HFFc6 (cell line): ENCODE measurements at regions not wholly inside any gene's neighbourhood (a gene's known extent, or its start where the extent isn't known, plus 50 kb on each side); places are given as distances from the start of the nearest gene placed in this dataset.
A peak's percentile ranks its signal among the peaks of the same experiment; 100 is the strongest.

ENCODE experiments used
- DNase-seq: peaks from one replicate; pipeline ENCODE4 v3.0.0-alpha.2; 2018
- H3K27ac Mint-ChIP-seq: 2 replicates; pipeline ENCODE4 v1.8.0; 2020; ENCODE audit warnings: mild to moderate bottlenecking, mixed read lengths
- H3K27me3 Mint-ChIP-seq: 2 replicates; pipeline ENCODE4 v1.8.0; 2021; ENCODE audit warnings: mild to moderate bottlenecking, moderate library complexity, mixed read lengths; ENCODE audit not compliant: insufficient read depth
- H3K36me3 Mint-ChIP-seq: 2 replicates; pipeline ENCODE4 v1.8.0; 2021; ENCODE audit warnings: low read depth, mixed read lengths
- H3K4me1 Mint-ChIP-seq: 2 replicates; pipeline ENCODE4 v1.8.0; 2020; ENCODE audit warnings: low read depth, mixed read lengths
- H3K4me3 Mint-ChIP-seq: 2 replicates; pipeline ENCODE4 v1.8.0; 2020; ENCODE audit warnings: mild to moderate bottlenecking, moderate library complexity, mixed read lengths
- H3K9me3 Mint-ChIP-seq: 2 replicates; pipeline ENCODE4 v1.8.0; 2020; ENCODE audit warnings: mild to moderate bottlenecking, mixed read lengths
- TF ChIP-seq, protein P1 (sequence below): fragments of 200-600 bp; sonication (generic); IDR thresholded peaks from 2 replicates; pipeline ENCODE4 v1.5.0; 2021; ENCODE audit warnings: antibody characterized with exemption, mild to moderate bottlenecking

DNA sequence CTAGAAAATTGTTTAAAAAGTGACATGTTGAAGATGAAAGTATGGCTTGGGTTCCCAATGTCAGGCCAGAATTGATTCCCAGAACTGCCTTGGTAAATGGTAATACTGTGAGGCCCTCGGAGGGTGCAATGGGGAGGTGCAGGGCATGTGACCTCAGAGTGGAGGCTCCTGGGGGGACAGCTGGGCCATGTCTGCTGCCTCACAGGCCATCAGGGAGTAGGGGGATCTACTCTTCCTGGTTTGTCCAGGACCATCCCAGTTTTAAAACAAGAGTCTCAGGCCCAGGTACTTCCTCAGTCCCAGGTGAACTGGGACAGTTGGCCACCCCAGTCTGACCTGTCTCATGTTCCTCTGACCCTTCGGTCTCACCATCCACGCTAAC is 55.3 kb upstream of the SNX9 start:
- no peaks in the 10 kb centered on the region for H3K9me3 Mint-ChIP-seq
- no peaks in the 10 kb centered on the region for H3K36me3 Mint-ChIP-seq
- no peak overlapping the region for H3K27ac Mint-ChIP-seq
- no peak overlapping the region for H3K4me3 Mint-ChIP-seq
- H3K4me1 Mint-ChIP-seq = peaks cover 83% of the 10 kb centered on the region
- DNase-seq = no peak
- TF ChIP-seq, protein P1, sequence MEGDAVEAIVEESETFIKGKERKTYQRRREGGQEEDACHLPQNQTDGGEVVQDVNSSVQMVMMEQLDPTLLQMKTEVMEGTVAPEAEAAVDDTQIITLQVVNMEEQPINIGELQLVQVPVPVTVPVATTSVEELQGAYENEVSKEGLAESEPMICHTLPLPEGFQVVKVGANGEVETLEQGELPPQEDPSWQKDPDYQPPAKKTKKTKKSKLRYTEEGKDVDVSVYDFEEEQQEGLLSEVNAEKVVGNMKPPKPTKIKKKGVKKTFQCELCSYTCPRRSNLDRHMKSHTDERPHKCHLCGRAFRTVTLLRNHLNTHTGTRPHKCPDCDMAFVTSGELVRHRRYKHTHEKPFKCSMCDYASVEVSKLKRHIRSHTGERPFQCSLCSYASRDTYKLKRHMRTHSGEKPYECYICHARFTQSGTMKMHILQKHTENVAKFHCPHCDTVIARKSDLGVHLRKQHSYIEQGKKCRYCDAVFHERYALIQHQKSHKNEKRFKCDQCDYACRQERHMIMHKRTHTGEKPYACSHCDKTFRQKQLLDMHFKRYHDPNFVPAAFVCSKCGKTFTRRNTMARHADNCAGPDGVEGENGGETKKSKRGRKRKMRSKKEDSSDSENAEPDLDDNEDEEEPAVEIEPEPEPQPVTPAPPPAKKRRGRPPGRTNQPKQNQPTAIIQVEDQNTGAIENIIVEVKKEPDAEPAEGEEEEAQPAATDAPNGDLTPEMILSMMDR = no peak
- no peaks in the 10 kb centered on the region; the same call in 1 of the 2 replicates for H3K27me3 Mint-ChIP-seq

- Mint-ChIP-seq H3K27me3 (peaks cover 3% of the 10 kb centered on the region; the same call in 1 of the 2 replicates), H3K4me1 (peaks cover 83% of the 10 kb centered on the region), H3K4me3 (no peak overlapping the region), H3K27ac (no peak overlapping the region), H3K36me3 (no peaks in the 10 kb centered on the region; the same call in 1 of the 2 replicates), H3K9me3 (no peaks in the 10 kb centered on the region)
- TF ChIP-seq, protein P1 = no peak
- DNase-seq = no peak
Observed at GRCh38 chr6:157768304-157768703, 54.7 kb upstream of the SNX9 start.

GRCh38 chr6:157768863-157769551 is 54.0 kb upstream of the SNX9 start:
- no peak for DNase-seq
- H3K4me3 Mint-ChIP-seq = no peak overlapping the region
- H3K4me1 Mint-ChIP-seq = peaks cover 82% of the 10 kb centered on the region
- peaks cover 7% of the 10 kb centered on the region for H3K9me3 Mint-ChIP-seq
- H3K27me3 Mint-ChIP-seq = peaks cover 8% of the 10 kb centered on the region
- TF ChIP-seq, protein P1 = no peak
- H3K27ac Mint-ChIP-seq = peak overlapping the region; percentile 82
- H3K36me3 Mint-ChIP-seq = no peaks in the 10 kb centered on the region; the same call in 1 of the 2 replicates

DNA sequence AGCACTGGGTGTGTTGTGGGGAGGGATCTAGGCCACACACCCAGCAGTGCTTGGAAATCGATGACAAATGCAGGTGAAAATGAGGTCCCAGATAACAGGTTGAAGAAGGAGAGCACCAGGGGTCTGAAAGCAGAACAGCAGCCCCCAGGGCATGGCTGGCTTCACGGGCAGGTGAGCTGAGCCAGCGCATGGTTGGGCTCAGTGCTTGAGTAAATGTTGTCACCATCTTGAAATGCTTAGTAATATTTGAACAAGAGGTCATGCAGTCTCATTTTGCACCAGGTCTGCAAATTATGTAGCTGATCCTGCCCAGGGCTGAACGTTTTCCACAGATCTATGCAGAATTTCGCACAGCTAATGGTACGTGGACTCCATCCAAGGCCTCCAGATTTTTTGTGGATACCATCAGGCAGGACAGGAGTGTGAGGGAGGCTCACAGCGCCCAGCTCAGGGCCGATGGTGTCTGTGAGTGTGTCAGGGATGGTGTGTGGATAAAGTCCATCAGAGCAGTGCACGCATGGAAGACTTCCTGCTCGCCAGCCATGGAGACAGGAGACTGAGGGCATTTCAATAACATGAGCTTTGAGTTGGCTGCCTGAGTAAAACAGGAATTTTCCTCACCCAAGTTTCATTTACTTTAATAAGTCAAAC is 53.1 kb upstream of the SNX9 start:
- peaks cover 7% of the 10 kb centered on the region for H3K9me3 Mint-ChIP-seq
- H3K4me1 Mint-ChIP-seq = peaks cover 73% of the 10 kb centered on the region
- TF ChIP-seq, protein P1 = no peak
- H3K27me3 Mint-ChIP-seq = peaks cover 8% of the 10 kb centered on the region
- no peaks in the 10 kb centered on the region; the same call in 1 of the 2 replicates for H3K36me3 Mint-ChIP-seq
- H3K27ac Mint-ChIP-seq = peak overlapping the region; percentile 82
- no peak overlapping the region for H3K4me3 Mint-ChIP-seq
- no peak for DNase-seq

GRCh38 chr6:157770946-157771345 is 52.1 kb upstream of the SNX9 start:
- H3K9me3 Mint-ChIP-seq = peaks cover 7% of the 10 kb centered on the region
- peaks cover 8% of the 10 kb centered on the region for H3K27me3 Mint-ChIP-seq
- TF ChIP-seq, protein P1 = no peak
- no peak overlapping the region for H3K4me3 Mint-ChIP-seq
- peaks cover 63% of the 10 kb centered on the region for H3K4me1 Mint-ChIP-seq
- 0 out of 2 replicates have a peak overlapping the region, but pooled peaks have one; percentile 31 for H3K27ac Mint-ChIP-seq
- peak; percentile 51 for DNase-seq
- H3K36me3 Mint-ChIP-seq = no peaks in the 10 kb centered on the region; the same call in 1 of the 2 replicates
